ENCODE measurements at regions not wholly inside any gene's neighbourhood (a gene's known extent, or its start where the extent isn't known, plus 50 kb on each side); places are given as distances from the start of the nearest gene placed in this dataset.
"Not testable (repeated sequence)": the region's sequence is repeated elsewhere in the genome, so short reads cannot be mapped to it uniquely, and the experiment has no call there.

- DNase-seq, result no peak
Measured at GRCh38 chr21:32886339-32886738, 114.8 kb upstream of the PAXBP1 start.

- no peak for DNase-seq
Measured at GRCh38 chr21:32887026-32887425, 115.5 kb upstream of the PAXBP1 start.

DNA sequence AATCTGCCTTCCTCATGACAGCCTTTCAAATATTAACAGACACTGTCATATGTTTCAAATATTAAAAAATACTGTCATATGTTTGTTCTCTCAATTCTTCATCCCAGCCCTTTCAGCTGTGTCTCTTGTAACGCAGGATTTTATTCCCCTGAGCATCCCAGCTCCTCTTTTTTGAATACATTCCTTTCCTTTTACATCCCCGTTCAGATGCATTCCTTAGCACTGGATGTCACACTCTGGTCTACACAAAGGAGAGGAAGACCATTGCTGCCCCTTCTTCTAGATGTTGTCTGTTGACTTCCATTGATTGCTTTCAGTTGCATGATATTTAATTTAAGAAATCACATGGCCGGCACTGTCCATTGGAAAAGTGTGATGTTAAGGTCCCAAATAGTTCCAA, 117.4 kb upstream of the PAXBP1 start:
- DNase-seq, result no peak

DNA sequence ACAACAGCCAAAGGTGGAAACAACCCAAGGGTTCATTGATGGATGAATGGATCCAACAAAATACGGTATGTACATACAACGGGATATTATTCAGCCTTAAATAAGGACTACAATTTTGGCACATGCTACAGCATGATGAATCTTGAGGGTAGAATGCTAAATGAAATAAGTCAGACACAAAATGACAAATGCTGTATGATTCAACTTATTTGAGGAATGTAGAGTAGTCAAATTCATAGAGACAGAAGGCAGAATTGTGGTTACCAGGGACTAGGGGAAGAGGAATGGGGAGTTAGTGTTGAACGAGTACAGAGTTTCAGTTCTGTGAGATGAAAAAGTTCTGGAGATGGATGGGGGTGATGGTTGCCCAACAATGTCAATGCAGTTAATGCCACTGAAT, 118.0 kb upstream of the PAXBP1 start:
- DNase-seq, result no peak

DNA sequence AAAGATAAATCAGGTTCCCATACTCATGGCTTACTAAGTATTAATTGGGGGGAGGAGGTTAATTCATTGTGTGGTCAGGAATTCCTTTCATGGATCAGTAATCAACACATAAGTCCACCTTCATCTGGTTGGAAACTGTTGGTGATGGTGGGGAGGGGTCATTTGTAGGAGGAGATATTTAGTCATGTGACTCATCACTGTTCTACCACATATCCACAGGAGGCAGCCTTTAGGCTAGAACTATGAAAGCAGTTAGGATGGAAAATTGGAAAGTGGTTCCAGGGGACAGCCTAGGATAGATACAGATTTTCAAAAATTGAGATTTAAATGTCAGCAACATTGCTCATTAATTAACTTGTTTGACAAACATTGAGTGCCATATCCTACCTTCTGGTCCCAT, 122.8 kb upstream of the PAXBP1 start:
- DNase-seq, result no peak

- no peak for DNase-seq
Measured at GRCh38 chr21:32900814-32901213, 124.9 kb upstream of the OLIG2 start.

DNA sequence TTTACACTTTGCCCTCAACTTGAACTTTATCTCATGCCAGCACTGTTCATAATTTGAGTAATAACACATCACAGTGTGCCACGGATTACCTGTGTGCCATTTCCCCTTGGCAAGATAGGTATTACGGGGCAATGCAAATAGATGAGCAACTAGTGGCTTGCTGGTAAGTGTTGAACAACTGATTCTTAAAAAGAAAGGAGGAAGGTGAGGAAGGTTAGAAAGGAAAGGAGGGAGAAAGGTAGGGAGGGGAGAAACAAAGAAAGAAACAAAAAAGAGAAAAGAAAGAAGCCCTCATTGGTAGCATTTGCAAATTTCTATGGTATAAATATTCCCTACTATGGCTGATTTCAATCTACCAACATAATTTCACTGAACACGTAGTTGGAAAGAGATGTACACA, 118.2 kb upstream of the OLIG2 start:
- no peak for DNase-seq

- DNase-seq, result no peak
Measured at GRCh38 chr21:32908534-32908933, 117.2 kb upstream of the OLIG2 start.

GRCh38 chr21:32909393-32909792, 116.3 kb upstream of the OLIG2 start:
- DNase-seq, result no peak

DNA sequence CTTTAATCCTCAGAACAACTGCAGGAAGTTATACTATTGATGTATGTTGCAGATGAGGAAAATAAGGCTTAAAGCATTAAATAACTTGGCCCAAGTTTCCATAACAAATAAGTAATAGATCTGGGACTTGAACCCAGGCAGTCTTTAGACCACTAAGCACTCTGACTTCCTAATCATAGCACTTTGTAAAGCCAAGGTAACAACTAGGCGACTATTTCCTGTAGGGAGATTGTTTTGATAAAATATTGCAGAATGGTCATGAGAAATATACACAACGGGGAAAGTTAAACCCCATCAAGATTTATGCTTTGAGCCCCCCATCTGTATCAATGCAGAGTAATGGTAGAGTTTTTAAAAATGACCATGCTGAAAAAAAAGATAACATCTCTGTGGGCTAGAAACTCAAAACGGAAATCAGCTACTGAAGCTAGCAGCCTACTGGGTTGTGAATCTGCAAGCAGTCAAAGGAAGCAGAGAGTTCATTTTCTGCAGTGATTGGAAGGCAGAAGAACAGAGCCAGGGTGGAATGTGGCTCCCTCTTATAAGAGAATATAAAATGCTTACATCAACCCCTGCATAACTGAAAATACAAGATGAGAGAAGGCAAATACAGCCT, 111.2 kb upstream of the OLIG2 start:
- no peak for DNase-seq

- DNase-seq, result no peak
Measured at GRCh38 chr21:32915099-32915498, 110.6 kb upstream of the OLIG2 start.

DNA sequence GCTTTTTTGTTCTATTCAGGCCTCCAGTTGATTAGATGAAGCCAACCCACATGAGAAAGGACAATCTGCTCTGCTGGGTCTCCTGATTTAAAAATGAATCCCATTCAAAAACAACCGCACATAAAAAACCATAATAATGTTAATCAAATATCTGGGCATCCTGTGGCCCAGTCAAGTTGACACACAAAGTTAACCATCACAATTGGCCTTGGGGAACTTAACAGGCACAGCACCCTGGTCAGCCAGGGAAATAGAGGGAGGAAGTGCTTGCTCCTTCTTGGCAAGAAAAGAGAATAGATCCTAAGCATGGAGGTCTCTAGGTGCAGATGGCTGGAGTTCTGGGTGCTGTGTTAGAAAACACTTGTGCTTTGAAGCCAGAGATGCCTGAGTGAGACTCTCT, 109.6 kb upstream of the OLIG2 start:
- no peak for DNase-seq

- no peak for DNase-seq
Measured at GRCh38 chr21:32916522-32917099, 109.1 kb upstream of the OLIG2 start.

GRCh38 chr21:32917362-32918135, 108.2 kb upstream of the OLIG2 start:
- DNase-seq, result no peak

GRCh38 chr21:32918478-32919120, 107.1 kb upstream of the OLIG2 start:
- DNase-seq, result no peak

DNA sequence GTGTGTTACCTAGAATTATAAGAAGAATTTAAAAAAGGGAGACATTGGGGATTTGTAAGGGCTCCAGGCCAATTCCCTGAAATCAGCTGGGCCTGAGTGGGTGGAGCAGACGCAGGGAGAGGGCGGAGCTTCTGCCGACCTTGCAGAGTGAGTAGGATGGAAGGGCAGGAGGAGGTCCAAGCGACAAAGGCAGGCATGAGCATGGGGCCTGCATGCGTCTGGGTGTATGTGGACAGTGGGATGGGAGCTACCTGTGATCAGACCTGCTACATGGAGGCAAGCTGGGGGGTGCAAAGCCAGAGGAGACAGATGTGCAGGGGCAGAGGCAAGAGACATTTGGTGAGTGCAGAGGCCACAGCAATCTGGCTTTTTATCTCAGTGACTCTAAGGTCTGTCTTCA, 105.3 kb upstream of the OLIG2 start:
- no peak for DNase-seq

GRCh38 chr21:32921632-32922230, 104.0 kb upstream of the OLIG2 start:
- DNase-seq, result peak in 2 of 4 experiments; percentile 25 to 40

DNA sequence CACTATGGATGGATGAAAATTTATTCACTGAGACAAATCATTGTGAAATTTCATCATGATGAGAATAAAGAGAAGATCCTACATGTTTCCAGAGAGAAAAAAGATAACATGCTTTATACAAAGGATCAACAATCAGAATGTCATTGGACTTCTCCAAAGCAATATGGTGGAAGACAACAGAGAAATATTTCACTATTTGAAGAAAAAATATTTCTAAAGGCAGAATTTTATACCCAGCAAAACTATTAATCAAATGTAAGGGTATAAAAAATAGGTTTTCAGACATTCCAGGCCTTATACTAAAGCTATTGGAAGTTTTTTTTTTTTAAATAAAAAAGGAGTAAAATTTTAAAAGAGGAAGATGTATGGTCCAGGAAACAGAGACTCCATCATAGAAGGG, 100.6 kb upstream of the OLIG2 start:
- DNase-seq, result no peak

DNA sequence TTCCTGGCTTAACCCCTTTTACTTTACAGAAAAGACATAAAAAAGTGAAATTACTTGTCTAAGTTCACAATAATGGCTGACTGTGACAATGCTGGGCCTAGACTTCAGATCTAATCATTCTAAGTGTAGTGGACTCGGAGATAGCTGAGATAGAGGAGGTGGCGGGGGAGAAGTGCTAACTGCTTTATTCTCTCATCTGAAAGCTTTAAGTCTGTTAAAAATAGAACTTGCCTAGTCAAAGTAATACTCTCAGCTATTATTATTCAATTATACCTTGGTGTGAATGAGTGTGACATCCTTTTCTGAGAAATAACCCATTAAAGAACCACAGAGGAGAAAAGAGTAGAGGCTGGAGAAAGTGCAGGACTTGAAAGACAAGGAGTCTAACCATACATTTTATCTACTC, 96.1 kb upstream of the OLIG2 start:
- no peak for DNase-seq

DNA sequence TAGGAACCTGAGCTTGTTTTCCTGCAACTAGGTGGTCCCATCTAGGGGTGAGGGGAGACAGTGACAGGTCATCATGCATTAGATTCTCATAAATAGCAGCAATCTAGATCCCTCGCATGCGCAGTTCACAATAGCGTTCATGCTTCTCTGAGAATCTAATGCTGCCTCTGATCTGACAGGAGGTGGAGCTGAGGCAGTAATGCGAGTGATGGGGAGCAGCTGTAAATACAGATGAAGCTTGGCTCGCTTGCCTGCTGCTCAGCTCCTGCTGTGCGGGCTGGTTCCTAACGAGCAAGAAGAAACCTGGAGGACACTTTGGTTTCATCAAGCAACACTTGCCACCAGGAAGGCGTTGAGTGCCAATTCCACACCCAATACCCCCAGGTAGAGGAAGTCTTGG, 95.1 kb upstream of the OLIG2 start:
- DNase-seq, result no peak

DNA sequence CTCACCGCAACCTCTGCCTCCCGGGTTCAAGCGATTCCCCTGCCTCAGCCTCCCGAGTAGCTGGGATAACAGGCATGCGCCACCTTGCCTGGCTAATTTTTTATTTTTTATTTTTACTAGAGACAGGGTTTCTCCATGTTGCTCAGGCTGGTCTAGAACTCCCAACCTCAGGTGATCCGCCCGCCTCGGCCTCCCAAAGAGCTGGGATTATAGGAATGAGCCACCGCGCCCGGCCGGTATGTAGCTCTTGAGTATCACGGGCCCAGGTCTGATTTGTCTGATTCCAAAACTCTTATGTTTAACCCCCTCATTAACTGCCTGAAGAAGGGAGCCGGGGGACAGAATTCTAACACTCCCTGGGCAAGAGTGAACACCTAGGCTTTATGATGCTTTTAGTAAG, 91.7 kb upstream of the OLIG2 start:
- DNase-seq, result not testable (repeated sequence)

- no peak for DNase-seq
Measured at GRCh38 chr21:32934829-32935228, 90.9 kb upstream of the OLIG2 start.

Data from activated naive CD4-positive, alpha-beta T cell (primary cell).